Tibial nerve (tissue), 4 donors: ENCODE measurements at regions not wholly inside any gene's neighbourhood (a gene's known extent, or its start where the extent isn't known, plus 50 kb on each side); places are given as distances from the start of the nearest gene placed in this dataset.

Experiments
- EP300 ChIP-seq, 2 donors: sonication (generic); formaldehyde crosslinking; IDR thresholded peaks; one replicate each; pipeline ENCODE4 v1.6.1; 2017; ENCODE audit warnings: antibody characterized with exemption in 2 of 2, mild to moderate bottlenecking in 1 of 2
- POLR2A ChIP-seq, 2 donors: fragments of 450-650 bp; IDR thresholded peaks; one replicate each; pipeline ENCODE4 v1.6.1; 2017; ENCODE audit warnings: antibody characterized with exemption in 2 of 2, mild to moderate bottlenecking in 2 of 2, moderate library complexity in 2 of 2
- TF ChIP-seq, protein P1 (sequence below), 5 experiments: fragments of 200-600 bp in 3 of 5; fragments of 450-650 bp in 2 of 5; sonication (generic) in 3 of 5; IDR thresholded peaks; one replicate each; pipeline ENCODE4 v1.5.1; 2016 to 2019; ENCODE audit warnings: antibody characterized with exemption in 5 of 5, mild to moderate bottlenecking in 3 of 5, moderate library complexity in 2 of 5

GRCh38 chr15:70494852-70495571, 268.3 kb downstream of the UACA start:
- no peak for TF ChIP-seq POLR2A (IDR thresholded peaks at IDR 0.05)
- TF ChIP-seq, protein P1, sequence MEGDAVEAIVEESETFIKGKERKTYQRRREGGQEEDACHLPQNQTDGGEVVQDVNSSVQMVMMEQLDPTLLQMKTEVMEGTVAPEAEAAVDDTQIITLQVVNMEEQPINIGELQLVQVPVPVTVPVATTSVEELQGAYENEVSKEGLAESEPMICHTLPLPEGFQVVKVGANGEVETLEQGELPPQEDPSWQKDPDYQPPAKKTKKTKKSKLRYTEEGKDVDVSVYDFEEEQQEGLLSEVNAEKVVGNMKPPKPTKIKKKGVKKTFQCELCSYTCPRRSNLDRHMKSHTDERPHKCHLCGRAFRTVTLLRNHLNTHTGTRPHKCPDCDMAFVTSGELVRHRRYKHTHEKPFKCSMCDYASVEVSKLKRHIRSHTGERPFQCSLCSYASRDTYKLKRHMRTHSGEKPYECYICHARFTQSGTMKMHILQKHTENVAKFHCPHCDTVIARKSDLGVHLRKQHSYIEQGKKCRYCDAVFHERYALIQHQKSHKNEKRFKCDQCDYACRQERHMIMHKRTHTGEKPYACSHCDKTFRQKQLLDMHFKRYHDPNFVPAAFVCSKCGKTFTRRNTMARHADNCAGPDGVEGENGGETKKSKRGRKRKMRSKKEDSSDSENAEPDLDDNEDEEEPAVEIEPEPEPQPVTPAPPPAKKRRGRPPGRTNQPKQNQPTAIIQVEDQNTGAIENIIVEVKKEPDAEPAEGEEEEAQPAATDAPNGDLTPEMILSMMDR (IDR thresholded peaks at IDR 0.05), result no peak
- no peak for TF ChIP-seq EP300 (IDR thresholded peaks at IDR 0.05)
